Effector CD4-positive, alpha-beta T cell (primary cell): ENCODE measurements at regions not wholly inside any gene's neighbourhood (a gene's known extent, or its start where the extent isn't known, plus 50 kb on each side); places are given as distances from the start of the nearest gene placed in this dataset.

Source experiments
- DNase-seq: peaks from one replicate; pipeline ENCODE4 v3.0.0-alpha.2; 2020

DNA sequence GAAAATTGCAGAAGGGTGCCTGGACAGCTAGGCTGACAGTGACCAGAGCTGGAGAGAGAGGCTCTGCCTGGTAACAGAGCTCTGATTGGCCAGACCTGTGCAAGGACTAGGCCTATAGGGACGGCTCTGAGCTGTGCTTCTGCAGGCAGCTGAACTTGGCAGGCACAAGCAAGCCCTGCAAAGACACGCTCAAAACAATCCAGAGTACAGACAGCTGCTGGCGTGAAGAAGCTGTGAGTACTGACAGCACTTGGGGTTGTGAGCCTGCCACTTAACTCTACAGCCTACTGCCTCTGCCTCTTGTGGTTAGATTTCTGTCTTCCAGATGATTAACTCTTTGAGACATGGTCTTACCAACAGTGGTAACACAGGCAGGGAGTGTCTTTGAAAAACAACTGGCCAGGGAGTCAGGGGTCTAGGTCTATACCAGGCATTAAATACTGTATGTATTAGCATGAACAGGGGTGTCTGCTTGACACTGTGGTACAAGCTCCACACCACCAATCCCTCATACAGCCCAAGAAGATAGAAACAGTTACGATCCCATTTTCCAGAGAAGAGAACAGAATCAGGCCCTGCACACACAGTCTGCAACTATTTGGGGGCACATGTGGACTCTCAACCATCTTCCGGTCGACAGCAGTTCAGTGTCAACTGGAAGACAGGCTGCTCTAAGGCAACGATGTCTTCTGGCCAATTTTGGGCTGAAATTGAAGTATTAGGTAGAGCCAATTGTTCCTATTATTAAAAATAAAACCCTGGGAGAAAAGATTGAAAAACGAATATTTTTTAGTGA is 568.4 kb downstream of the TNS1 start:
- DNase-seq: no peak

- no peak for DNase-seq
Observed at GRCh38 chr2:217433522-217433921, 569.3 kb downstream of the TNS1 start.

DNA sequence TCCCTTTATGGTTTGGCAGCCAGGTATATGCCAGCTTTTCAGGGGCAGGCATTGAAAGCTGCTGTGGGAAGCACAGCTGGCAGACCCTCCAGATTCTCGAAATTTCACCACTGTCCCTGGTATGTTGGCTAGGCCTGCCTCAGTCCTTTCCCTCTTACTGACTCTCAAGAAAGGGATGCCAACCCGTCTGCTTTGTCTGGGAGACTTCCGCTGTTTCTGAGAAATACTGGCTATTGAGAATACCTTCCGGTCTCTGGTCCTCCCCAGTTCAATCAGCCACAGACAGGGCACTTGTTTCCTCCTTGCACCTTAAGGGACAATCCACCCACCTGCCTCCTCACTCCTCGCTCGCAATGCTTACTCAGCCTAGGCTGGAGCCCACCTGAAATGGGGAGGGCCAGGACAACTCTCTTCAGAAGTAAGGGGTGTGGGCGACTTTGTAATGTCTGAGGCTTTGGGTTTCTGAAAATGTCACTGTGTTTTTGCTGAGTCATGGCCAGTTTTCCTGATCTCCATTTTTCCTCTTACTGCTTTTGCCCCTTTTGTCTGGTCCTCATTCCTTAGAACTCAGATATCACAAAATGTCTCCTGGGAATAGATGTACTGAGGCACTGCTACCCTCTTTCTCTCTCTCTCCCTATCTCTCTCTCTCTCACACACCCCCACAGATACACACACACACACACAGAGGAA is 571.1 kb downstream of the TNS1 start:
- no peak for DNase-seq

DNA sequence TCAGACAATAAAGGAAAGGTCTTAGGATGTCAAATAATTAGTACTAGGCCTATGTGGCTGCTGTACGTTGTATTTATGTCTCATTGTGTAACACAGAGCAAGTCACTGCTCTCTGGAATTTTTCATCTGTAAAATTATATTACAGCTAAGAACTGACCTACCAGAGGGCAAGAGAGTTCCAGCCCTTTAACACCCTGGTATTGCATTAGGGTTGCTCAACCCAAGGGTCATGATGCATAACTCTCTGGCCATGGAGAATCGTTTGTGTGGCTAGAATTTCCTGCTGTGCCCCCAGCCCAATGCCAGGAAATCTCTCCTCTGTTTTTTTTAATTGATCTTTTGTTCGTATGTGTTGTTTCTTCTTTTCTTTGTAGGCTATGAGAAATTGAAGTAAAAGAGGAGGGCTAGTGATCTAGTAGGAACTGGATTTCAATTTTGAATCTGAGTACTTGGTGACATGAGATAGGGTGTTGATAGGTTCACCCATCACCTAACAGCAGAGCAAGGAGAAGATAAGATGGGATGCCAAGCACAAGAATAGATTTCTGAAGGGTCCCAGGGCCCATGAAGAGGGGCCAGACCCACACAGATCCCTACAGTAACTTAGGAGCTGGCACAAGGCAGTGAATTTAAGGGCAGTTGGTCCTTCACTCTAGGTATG is 571.2 kb upstream of the TNP1 start:
- no peak for DNase-seq

DNA sequence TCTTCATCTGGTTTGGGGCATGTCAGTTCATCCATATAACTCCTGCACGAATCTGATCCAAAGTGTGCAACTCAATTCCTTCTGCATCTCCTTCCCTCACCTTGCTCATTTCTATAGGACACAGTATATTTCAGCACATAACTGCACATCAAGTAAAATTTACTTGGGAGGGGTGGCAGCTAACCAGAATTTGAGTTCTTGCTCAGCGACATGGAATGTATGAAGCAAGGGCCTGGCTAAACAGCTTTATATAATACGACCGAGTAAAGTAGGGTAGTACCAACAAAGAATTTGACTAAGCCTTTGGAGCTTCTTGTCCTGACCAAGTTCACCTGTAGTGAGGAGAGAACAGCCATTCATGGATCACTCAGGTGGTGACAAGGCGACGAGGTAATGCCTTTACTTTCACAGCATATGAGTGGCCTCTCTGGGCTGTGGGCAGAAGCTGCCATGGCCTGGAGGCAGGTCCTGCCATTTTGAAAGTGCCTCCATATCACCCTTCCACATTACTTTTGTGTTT is 570.2 kb upstream of the TNP1 start:
- DNase-seq: no peak

GRCh38 chr2:217421834-217422233 is 562.0 kb upstream of the TNP1 start:
- no peak for DNase-seq

DNA sequence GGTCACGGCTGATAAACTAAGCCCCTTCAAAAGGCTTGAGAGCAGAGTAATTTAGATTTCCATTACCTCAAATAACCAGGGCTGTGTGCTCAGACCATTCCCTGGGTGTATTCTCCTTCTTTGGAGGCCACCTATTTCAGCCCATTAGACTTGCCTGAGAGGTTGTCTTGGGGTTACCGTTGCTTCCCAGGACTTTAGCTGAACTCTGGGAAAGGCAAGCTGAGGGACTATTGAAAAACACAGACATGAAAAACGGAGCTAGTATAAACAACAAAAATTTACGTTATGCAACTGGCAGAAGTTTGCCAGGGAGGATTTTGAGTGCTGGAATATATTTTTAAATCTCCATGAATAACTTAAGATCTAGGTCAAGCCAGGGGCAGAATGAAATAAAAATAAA is 561.0 kb upstream of the TNP1 start:
- DNase-seq: no peak

DNA sequence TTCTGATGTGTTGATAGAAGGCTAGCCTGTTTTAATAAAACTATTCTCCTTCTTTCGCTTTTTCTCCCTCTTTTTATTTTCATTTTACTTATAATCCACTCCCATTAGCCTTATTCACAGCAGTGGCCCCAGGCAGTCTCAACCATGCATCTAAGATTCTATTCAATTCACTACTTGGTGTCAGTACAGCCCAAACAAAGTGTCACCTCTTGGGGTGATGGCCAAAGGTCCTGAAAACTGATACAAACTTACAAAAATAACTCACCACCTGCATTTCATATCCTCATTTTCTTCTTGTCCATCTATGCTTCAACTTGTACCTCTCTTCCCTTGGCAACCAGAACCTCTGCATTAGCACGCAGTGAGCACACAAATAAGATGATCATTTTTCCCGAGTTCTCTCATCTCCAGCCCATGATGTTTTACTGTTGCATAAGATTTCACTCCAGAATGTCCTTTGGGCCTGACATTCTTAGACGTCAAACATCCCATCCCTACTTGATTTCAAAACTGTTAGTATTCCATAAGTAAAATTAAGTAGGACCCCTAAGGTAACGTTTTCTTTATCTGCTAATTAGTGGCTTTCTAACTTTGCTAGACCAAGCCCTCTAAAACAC is 559.3 kb upstream of the TNP1 start:
- DNase-seq: no peak

DNA sequence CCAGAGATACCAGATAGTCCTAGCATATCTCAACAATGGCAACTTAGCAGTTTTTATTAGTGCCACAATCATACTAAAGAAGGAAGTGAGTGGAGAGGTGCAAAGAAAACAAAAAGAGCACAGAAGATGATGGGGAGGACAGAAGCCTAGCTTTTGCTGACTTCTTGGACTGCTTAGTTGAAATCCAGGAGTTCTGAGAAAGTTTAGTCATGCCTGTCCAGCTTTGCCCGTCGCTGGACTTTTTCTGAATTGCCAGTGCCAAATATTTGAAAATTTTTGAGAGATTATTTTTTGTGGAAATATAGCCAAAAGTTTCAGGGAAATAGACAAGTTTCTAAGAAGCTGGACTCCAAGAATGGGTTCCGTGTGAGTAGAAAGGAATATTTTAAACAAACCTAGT is 558.7 kb upstream of the TNP1 start:
- no peak for DNase-seq

- no peak for DNase-seq
Observed at GRCh38 chr2:217418090-217418489, 558.2 kb upstream of the TNP1 start.

DNA sequence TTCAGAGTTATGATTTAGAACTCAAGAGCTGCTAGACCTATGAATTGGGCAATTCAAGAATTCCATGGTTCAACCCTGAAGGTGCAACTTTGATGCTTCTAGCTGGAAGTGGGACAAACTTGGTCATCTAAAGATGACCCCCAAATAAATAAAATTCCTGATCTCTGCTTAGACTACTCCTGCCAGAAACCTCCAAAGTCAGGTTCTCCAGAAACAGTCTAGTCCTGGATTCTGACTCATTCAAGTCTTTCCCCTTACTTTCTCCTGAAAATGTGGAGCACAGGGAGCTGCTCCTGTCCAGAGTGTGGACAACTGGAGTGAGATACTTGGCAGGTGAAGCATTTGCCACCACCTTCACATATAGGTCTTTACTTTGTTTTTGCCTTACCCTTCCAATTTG is 557.7 kb upstream of the TNP1 start:
- no peak for DNase-seq

DNA sequence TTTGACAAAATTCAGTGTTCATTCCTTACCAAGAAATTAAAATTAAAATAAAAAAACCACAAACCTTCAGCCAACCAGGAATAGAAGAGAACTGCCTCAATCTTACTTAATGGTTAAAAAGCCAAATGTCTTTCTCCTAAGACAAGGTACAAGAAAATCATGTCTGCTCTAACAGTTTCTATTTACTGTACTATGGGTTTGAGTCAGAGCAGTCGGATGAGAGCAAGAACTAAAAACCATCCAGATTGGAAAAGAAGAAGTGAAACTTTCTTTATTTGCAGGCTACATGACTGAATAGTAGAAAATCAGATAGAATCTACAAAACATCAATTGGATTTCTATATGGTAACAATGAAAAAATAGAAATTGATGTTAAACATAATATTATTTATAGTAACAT is 555.5 kb upstream of the TNP1 start:
- DNase-seq: no peak

GRCh38 chr2:217414429-217414828 is 554.6 kb upstream of the TNP1 start:
- DNase-seq: no peak

GRCh38 chr2:217413193-217413592 is 553.3 kb upstream of the TNP1 start:
- DNase-seq: no peak

DNA sequence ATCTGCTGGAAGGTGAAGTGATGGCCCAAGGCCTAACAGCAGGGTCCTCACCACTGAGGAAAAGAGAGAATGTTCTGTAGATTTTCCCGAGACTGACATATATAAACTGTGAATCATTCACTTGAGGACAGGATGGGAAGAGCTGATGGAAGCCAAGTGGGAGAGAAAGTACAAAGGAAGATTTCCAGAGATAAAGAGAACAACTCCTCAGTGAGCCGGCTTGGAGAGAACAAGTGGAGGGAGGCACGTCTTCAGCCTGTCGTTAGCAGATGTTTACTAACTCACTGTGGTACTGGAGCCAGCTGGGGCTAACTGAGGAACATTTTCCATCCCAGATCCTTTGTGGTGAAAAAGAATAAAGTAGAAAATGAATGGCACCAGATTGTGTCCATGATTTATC is 552.9 kb upstream of the TNP1 start:
- no peak for DNase-seq

DNA sequence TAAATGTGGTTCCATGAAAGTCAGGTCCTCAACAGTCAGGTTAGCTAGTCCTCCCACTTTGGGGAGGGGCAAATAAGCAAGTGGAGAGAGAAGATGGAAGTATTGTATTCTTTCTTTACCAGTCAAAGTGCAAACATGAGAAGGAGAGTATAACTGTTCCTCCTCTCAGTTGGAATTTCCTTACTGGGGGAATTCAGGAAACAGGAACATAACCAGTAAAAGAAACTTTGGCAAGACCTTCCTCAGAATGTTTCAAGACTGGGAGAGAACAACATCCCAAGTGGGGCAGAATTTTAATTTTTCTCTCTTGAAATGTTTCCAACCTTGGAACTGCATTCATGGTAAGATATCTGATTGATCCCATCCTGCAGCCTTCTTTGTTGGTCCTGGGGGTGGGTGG is 552.4 kb upstream of the TNP1 start:
- no peak for DNase-seq

DNA sequence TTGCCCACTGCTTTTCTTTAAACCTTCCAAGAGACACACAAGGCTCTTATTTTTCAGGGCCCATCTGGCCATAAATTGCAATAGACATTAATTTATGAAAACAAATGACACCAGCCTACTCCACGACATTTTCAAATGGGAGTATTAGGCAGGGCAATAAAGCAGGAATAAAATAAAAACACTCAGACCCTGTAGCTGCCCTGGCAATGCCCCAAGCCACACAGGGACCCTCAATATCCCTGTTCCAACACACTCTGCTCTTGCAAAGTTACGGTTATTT is 550.8 kb upstream of the TNP1 start:
- no peak for DNase-seq

- no peak for DNase-seq
Observed at GRCh38 chr2:217409949-217410680, 550.3 kb upstream of the TNP1 start.

DNA sequence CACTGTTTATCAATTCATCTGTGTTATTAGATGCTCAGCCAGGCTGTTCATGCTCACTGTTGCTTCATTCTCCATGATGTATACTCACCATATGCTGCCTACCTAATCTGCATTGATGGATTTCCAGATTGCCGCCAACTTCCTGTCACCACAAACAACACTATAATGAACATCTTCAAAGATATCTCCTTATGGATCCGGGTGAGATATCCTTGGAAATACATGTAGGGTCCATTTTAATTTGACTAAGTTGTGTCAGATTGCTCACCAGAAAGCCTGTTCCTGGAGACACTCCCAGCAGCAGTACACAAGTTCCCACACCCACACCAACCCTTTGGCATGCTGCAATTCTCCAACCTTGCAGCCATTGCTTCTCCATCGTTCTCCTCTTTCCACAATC is 547.5 kb upstream of the TNP1 start:
- no peak for DNase-seq

- DNase-seq: no peak
Observed at GRCh38 chr2:217404236-217404760, 544.4 kb upstream of the TNP1 start.

DNA sequence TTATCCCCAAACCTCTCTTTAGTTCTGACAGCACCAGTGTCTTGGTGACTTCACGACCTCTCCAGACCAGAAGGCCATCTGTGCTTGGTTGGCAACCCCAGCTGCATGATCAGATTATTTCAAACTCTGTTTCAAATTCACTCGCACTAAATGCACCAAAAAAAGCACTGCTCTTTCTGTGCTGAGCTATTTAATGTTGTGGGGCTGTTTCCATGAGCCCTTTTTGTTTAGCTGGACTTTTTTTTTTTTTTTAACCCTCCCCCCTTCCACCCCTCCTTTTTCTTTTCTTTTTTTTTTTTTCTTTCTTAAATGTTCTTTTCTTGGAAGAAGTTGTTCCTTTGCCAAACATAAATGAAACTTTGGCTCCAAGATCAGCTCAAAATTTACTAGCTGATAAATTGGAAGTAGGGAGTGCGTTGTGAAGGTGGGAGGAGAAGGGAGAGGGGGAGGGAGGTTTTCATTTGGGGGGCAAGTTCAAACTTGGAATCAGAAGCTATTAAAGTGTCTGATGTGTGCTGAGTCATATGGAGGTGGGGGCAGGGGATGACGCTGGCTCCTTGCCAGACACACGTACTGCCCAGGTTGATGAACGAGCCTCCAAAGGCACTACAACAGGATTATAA is 543.0 kb upstream of the TNP1 start:
- no peak for DNase-seq

DNA sequence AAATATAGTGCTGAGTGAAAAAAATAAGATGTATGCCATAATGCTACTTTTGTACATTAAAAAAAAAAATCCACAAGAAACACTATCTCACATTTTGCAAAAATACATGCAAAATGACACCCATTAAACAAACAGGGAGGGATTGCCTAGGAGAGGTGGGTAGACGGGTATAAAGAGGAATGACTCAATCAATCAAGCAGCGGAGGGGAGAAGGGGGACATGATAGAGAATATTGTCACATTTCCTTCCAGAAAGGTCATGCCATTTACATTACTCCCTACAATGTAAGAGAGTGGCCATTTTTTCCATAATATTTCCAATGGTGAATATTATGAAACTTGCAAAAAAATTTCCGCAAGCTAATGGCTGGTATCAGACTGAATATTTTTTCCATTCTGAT is 542.3 kb upstream of the TNP1 start:
- DNase-seq: no peak
